HG03565 (cell line): ENCODE measurements at regions not wholly inside any gene's neighbourhood (a gene's known extent, or its start where the extent isn't known, plus 50 kb on each side); places are given as distances from the start of the nearest gene placed in this dataset.
"Not testable (repeated sequence)": the region's sequence is repeated elsewhere in the genome, so short reads cannot be mapped to it uniquely, and the experiment has no call there.

ENCODE experiments used
- ATAC-seq: cut with Tn5 transposase; IDR thresholded peaks from one replicate; pipeline ENCODE4 v1.9.1; 2021; ENCODE audit warnings: mild to moderate bottlenecking, moderate library complexity; ENCODE audit not compliant: unreplicated experiment

DNA sequence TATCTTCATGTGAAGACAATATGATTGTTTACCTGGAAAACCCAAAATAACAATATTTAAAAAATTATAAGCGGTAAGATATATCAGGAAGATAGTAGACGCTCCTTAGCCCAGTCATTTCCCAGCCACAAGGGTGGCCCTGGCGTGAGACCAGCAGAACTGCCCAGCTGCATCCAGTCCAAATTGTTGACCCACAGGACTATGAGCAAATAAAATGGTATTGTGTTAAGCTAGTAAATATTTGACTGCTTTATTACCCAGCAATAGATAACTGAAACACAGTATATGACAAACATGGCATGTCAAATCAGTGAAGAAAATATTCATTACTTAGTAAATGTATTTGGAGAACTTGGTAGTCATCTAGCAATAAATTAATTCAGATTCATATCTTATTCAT is 294.3 kb upstream of the SPAG17 start:
- no peak for ATAC-seq

DNA sequence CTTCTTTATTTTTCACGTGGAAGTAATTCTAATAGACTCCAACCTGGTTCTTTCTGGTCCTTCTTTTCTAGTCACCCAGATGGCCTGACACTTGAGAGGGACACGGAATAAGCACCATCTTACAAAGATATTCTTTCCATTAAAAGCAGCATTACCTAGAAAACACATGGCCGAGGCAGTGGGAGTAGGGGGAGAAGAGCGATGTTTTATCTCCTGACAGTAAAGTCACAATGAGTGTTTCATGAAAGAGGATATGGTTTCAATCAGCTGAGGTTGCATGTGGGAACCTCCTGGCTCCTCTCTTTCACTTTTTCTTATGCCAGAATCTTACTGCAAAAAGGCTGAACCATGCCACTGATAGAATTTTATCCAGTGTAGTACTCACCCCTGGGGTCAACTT is 288.8 kb upstream of the SPAG17 start:
- no peak for ATAC-seq

DNA sequence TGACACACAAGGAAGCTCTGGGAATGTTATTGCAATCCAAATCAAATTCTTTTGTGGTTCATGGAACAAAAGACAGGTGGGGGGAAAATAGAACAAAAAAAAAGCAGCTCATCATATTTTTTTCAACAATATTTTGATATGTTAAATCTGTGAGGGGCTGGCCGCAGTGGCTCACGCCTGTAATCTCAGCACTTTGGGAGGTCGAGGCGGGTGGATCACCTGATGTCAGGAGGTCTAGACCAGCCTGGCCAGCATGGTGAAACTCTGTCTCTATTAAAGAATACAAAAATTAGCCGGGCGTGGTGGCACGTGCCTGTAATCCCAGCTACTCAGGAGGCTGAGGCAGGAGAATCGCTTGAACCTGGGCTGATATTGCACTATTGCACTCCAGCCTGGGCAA is 279.4 kb upstream of the SPAG17 start:
- ATAC-seq = not testable (repeated sequence)

DNA sequence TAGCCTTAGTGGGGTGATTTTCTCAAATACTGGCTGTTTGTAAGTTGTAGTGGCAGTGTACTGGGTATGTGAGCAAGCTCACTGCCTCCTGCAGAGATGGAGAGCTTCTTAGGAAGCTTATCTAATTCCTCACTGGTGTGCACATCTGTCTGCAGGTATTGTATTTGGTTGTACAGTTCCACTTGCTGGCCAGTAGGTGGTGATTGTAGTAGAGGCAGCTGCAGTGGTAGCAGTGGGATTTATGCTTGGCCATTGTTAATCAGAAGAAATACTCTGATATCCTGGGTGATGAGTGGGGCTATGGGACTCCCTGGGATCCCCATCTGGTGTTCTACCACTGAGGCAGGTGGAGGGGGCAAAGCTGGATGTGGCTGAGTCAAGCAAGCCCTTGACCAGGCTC is 276.1 kb upstream of the SPAG17 start:
- no peak for ATAC-seq

DNA sequence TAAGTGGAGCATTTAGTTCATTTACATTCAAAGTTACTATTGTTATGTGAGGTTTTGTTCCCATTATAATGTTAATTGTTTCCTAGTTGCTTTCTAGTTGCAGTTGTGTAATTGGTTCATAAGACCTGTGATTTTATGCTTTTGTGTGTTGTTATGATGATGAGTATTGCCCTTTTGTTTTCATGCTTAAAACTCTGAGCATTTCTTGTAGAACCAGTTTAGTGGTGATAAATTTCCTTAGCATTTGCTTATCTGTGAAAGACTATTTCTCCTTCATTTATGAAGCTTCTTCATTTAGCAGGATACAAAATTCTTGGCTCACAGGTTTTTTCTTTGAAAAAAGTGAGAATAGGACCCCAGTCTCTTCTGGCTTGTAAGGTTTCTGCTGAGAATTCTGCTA is 274.8 kb upstream of the SPAG17 start:
- no peak for ATAC-seq

DNA sequence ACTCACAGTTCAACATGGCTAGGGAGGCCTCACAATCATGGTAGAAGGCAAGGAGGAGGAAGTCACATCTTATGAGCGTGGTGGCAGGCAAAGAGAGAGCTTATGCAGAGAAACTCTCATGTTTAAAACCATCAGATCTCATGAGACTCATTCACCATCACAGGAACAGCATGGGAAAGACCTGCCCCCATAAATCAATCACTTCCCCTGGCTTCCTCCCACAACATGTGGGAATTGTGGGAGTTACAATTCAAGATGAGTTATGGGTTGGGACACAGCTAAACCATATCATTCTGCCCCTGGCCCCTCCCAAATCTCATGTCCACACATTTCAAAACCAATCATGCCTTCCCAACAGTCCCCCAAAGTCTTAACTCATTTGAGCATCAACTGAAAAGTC is 268.8 kb upstream of the SPAG17 start:
- not testable (repeated sequence) for ATAC-seq

DNA sequence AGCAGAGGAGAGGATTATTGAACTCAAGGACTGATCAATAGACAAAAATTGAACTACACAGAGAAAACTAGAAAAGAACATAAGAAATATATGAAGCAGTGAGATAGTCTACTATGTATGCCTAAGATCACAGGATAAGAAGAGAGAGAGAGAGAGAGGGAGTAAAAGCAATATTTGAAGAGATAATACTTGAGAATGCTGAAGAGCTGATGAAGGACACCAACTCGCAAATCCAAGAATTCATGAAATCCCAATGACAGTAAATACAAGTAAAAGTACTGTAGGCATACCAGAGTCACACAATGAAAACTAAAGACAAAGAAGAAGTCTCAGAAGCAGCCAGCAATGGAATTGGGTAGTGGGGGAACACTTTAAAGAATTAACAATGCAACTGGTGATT is 260.1 kb upstream of the SPAG17 start:
- no peak for ATAC-seq

DNA sequence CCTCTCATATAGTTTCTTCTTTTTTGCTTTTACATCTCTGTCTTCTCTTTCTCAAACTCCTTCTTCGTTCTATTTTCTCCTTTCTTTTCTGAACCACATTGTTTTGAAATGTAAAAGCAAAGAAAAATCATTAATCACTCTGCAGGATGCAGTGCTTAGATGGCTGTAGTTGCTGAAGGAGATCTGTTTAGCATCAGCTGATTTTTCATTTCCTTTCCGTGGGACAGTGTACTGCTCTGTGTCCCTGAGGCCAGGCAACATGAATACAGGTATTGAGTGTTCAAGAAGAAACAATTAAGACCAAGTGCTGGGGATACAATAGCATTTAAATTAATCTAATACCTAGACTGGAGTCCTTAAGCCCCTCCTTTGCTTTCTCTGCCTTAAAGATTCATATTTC is 257.2 kb upstream of the SPAG17 start:
- ATAC-seq = no peak

DNA sequence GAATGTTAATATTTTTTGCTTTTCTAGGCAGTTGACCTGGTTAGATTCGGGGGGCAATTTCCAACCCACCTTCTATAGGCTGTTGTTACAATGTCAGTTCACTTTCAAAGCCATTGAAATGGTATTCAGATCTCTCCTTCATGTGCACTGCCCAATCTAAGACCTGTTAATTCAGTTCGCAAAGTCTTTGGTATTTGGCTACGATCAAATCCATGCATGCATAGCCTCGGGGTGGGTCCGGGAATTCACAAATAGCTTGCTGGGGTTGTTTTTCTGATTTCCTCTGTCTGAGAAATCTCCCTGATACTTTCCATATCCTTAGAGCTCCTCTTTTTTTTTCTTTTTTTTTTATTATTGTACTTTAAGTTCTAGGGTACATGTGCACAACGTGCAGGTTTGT is 252.6 kb upstream of the SPAG17 start:
- ATAC-seq = no peak

DNA sequence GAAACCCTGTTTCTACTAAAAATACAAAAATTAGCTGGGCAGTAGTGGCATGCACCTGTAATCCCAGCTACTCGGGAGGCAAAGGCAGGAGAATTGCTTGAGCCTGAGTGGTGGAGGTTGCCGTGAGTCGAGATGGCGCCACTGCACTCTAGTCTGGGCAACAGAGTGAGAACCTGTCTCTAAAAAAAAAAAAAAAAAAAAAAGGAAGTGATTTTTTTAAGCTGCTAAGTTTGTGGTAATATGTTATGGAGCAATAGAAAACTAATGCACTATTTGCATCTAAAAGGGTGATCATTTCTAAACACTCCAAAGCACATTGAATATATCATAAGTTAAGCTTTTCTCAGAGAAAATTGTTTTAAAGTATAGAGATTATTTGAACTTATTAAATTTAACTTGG is 244.8 kb upstream of the SPAG17 start:
- ATAC-seq = no peak

DNA sequence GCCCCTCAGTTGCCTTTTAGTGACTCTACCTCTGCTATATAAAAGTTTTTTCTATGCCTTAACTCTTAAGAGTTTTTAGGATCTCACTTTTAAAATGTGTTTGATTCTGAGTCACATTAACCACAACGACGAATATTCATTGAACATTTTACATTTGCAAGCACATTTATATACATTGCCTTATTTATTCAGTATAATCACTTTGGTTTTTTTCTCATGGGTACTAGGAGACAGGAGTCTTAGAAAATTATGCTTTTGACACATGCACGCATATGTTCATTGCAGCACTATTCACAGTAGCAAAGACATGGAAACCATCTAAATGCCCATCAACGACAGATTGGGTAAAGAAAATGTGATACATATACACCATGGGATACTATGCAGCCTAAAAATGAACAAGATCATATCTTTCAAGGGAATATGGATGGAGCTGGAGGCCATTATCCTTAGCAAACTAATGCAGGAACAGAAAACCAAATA is 236.9 kb upstream of the SPAG17 start:
- no peak for ATAC-seq

DNA sequence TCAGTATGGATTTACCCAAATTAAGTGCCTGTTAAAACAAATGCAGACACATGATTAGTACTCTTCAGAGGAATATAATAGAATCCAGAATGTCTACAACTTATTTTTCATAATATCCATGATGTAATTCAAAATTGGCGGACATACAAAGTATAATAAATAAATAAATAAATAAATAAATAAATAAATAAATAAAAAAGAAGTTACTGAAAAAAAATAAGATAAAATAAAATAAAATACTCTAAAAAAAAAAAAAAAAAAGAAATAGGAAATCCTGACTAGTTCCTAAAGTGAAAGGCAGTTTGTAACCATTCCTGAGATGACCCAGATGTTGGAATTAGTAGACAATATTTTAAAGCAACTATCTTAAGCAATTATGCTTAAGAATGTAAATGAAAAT is 219.0 kb upstream of the SPAG17 start:
- no peak for ATAC-seq

DNA sequence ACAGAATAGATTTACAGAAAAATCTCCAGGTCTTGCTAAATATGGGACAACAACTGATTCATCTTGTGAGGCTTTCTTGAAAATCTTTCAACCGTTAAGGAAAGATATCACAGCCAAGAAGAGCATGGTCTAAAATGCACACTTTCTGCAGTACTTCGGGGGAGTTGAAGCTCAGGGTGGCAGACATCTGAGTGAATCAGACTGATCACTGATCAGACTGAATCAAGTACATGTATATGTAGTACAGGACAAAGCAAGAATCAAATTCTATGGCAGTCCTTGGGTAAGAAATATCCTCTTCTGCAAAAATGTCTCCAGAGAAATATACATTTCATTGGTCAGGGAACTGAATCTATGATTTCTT is 212.4 kb upstream of the SPAG17 start:
- no peak for ATAC-seq

DNA sequence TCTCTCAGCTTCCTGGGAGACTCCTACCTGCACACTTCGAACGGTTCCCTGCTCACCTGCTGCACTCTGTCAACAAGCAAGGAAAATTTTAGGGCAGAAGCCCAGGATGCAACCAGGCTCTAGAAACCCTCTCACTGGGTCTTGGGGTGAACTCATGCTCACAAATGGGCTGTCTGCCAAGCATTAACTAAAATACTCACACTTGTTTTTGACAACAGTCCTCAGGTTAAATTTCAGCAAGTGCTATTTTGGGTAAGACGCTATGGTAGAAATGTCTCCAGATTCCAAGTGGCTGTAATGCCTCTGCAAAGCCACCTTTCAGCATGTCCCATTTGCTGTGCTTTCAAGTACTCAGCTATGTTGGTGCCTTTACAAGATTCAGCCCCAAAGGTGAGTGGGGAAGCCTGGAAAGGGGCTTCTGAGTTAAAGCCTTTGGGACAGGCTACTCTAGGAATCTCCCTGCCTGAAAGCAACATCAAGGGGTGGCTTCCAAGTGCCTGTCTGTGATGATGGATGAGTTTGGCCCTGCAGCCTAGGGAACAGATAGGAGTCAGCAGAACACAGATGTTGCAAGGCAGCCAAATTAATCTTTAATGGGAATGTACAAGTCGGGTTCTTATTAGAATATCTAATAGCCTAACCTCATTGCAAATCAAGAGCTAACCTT is 211.9 kb upstream of the SPAG17 start:
- no peak for ATAC-seq

DNA sequence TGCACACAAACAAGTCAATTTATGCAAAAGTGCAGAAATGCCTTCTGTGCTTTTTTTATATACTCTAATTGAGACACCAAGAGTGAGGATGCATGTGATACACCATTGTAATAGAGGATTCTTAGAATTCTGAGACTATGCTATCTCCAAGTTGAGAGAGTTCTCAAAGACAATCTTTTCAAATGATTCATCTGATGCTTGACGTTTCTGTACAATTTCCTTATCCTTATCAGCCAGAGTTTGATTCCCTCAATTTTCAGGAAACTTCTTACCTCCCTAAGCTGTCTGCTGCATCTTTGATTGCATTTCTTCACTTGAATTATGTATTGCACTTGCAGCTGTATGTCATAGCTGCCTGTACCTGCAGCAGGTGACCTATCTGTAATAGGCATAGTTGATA is 211.3 kb upstream of the SPAG17 start:
- ATAC-seq = no peak

DNA sequence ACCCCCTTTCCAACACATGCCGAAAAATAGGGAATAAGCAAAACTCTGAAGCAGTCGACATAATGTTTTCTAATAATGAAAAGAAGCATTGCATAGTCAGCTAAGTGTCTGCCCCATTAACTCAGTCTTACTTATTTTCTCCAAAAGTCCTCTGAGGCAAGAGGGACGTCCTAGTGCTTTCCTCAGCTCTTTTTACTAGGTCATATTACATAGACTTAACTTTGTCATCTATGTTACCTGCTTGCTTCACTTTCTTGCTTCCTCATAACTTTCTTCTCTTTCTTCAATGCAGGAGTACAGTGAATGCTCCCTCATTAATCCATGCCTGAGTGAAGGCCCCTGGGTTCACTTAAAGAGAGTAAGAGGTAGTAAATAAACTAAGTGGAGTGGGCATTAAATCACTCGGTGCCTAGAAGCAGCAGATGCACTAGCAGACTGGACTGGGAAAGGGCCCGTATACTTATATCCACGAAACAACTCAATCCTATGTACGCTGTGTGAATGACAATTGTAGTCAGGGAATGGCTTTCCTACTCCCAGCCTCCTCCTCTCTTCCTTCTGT is 210.5 kb upstream of the SPAG17 start:
- ATAC-seq = no peak

DNA sequence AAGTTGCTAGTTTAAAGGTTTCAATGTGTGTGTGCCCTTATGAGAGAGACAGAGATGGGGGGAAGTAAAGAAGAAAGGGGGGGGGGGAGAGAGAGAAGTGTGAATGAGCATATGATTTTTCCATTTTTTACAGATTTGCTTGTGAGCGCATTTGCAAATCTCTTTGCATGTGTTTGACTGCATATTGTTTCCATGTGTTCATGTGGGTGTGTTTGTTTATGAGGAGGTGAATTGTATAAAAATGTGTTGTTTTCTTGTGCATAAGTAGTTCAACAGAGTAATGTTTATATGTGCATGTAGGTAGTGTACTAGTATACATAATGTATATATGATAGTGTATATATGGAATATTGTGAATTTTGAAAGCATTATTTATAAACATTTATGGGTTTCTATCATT is 205.9 kb upstream of the SPAG17 start:
- ATAC-seq = no peak

DNA sequence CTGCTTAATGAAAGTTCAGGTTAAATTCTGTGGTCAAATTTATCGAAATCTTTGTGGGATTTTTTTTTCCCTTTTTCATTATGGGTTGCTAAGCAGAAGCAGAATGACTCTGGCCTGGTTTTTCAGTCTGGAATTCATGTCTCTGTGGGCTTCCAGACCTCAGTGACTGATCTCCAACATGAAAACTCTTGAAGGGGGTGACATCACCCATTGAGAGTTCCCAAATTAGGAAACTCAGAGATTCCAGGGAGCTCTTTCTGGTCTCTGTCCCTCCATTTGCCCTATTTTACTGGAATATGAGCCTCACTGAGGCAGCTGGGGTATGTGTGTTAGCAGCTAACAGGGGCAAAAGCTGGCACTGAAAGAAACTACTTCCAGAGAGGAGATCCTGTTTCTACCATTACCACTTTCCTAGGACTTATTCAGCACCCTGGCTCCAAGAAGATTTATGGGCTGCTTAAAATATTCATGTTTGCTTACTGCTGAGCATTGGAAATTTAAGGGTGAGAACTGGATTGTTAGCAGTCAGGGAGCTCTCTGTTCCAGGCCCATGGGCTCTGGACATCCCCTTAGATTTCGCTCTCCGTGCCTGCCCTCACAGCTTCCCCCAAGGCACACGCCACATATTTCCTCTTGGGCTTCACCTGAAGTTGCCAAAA is 203.4 kb upstream of the SPAG17 start:
- ATAC-seq = no peak

DNA sequence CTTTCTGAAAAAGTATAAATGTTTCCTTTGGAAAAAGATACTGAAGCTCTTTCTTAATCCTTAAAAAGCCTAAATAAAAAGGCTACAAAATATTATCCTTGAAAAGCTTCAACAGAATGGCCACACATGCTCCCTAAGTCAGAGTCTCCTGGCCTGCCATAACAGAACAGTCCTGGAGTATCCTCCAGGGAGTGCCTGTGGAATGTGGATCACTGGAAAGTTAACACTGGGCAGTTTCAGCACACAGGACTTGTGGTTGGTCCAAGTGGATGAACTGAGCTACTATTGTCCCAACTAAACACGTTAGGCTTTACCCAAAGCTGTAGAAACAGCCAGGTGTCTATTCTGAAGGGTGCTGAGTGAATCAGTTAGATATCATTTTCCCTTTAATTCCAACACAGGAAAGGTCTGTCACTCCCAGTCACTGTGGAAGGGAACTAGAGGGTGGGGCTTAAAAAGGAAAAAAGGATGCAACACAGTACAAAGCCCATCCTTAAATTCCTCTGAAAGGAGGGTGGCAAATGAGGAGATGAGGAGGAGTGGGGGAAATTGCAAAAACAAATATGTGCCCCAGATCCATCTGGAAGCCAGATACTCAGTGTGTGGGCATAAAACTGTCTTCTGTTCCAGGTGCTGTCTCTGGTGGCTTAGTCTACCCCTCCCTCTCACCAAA is 196.3 kb upstream of the SPAG17 start:
- ATAC-seq = no peak

DNA sequence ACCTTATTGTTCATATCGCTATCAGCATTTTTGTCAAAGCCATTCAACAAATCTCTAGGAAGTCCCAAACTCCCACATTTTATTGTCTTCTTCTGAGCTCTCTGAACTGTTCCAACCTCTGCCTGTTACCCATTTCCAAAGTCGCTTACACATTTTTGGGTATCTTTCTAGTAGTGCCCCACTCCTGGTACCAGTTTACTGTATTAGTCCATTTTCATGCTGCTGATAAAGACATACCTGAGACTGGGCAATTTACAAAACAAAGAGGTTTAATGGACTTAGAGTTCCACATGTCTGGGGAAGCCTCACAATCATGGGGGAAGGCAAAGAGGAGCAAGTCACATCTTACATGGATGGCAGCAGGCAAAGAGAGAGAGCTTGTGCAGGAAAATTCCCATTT is 192.2 kb upstream of the SPAG17 start:
- ATAC-seq = not testable (repeated sequence)

DNA sequence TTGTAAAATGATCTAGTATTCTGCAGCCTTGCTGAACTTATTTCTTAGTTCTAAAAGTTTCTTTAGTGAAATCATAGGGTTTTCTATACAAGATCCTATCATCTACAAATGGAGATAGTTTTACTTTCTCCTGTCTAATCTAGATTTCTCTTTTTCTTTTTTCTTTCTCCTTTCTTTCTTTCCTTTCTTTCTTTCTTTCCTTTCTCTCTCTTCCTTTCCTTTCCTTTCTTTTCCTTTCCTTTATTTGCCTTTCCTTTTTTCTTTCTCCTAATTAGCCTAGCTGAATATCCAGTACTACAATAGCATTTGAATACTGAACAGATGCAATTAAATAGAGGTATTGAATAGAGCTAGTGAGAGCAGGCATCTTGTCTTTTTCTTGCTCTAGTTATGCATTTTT is 186.6 kb upstream of the SPAG17 start:
- no peak for ATAC-seq

DNA sequence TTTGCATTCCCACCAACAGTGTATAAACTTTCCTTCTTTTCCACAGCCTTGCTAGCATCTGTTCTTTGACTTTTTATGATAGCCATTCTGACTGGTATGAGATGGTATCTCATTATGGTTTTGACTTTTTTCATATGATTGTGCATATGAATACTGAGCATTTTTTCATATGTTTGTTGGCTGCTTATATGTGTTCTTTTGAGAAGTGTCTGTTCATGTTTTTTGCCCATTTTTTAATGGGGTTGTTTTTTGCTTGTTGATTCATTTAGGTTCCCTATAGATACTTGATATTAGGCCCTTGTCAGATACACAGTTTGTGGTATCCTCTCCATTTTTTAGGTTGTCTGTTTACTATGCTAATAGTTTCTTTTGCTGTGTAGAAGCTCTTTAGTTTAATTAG is 185.8 kb upstream of the SPAG17 start:
- no peak for ATAC-seq
